Motor neuron (in vitro differentiated cells): ENCODE measurements at regions not wholly inside any gene's neighbourhood (a gene's known extent, or its start where the extent isn't known, plus 50 kb on each side); places are given as distances from the start of the nearest gene placed in this dataset.
"Not testable (repeated sequence)": the region's sequence is repeated elsewhere in the genome, so short reads cannot be mapped to it uniquely, and the experiment has no call there.

Experiments
- ATAC-seq, 8 experiments: fragments of 200-7000 bp; cut with Tn5 transposase; replicated peaks in 6 of 8; 2 replicates each; pipeline ENCODE4 v1.8.0; 2021; ENCODE audit warnings: mild to moderate bottlenecking in 8 of 8, moderate library complexity in 8 of 8
- H3K27ac ChIP-seq, 2 donors: fragments of 250-450 bp; sonication (Bioruptor Pico); 2 replicates each; pipeline ENCODE4 v1.9.0; 2021; ENCODE audit warnings: antibody characterized with exemption in 2 of 2, mild to moderate bottlenecking in 2 of 2, moderate library complexity in 1 of 2
- H3K4me1 ChIP-seq, 2 donors: fragments of 250-450 bp; sonication (Bioruptor Pico); replicated peaks in 1 of 2; 2 replicates each; pipeline ENCODE4 v1.6.1; 2021; ENCODE audit warnings: antibody characterized with exemption in 2 of 2, mild to moderate bottlenecking in 2 of 2, moderate library complexity in 1 of 2
- H3K4me3 ChIP-seq, 5 donors: fragments of 250-450 bp; sonication (Bioruptor Pico); 2 replicates each; pipeline ENCODE4 v1.9.0; 2021; ENCODE audit warnings: antibody characterized with exemption in 5 of 5, mild to moderate bottlenecking in 5 of 5, moderate library complexity in 4 of 5
- WGBS, 10 experiments: fragments of 450-650 bp; shearing (Covaris generic); methylation state at CpG; one replicate each; pipeline ENCODE4 v1.0.0; 2022; 5-methylcytosine and 5-hydroxymethylcytosine counted together
- in situ Hi-C, 9 experiments: fragments of 400-800 bp; cut with MboI; loops; one replicate each; pipeline ENCODE4 v1.15.0; 2021; ENCODE audit warnings: low sequenced_read_pairs in 9 of 9, low pct_unique_long_range_greater_than_20kb in 2 of 9; ENCODE audit not compliant: unreplicated experiment in 9 of 9

- in situ Hi-C loops, result loop anchor here in 2 of 9 experiments (25.0 kb wide), 1 partner anchor 633 kb away; no protein-coding TSS in a partner anchor
- Histone ChIP-seq H3K4me1 (peaks cover 12 to 13% of the 10 kb centered on the region in 2 donors), H3K4me3 (no peak overlapping the region), H3K27ac (no peak overlapping the region)
- ATAC-seq, result no peak
These were observed 149.1 kb upstream of the TRPM3 start for GRCh38 chr9:71270554-71270953.

- ATAC-seq, result no peak
- in situ Hi-C loops, result loop anchor here in 2 of 9 experiments (25.0 kb wide), 1 partner anchor 633 kb away; no protein-coding TSS in a partner anchor
- Histone ChIP-seq H3K27ac (no peak overlapping the region), H3K4me1 (peaks cover 12 to 13% of the 10 kb centered on the region in 2 donors), H3K4me3 (no peak overlapping the region)
- WGBS, 10 experiments, result 10 to 92% (median 67%) methylated on average over 1 to 4 of the region's 4 CpGs; no CpG with 5 or more reads in 1 of the 10 experiments
These were observed 148.4 kb upstream of the TRPM3 start for GRCh38 chr9:71269859-71270258.

GRCh38 chr9:71268871-71269635 is 147.6 kb upstream of the TRPM3 start:
- H3K4me3 ChIP-seq, result no peak overlapping the region
- peaks cover 12 to 13% of the 10 kb centered on the region in 2 donors for H3K4me1 ChIP-seq
- WGBS, 10 experiments, result 12 to 80% (median 46%) methylated on average over 2 to 5 of the region's 5 CpGs
- in situ Hi-C loops, result loop anchor here in 2 of 9 experiments (25.0 kb wide), 1 partner anchor 632 kb away; no protein-coding TSS in a partner anchor
- peak in 3 of 8 experiments; percentile 29 to 34 (median 30) for ATAC-seq
- H3K27ac ChIP-seq, result no peak overlapping the region

- no peak for ATAC-seq
- Histone ChIP-seq H3K27ac (no peak overlapping the region), H3K4me3 (no peak overlapping the region), H3K4me1 (peaks cover 0 to under 1% of the 10 kb centered on the region in 2 donors)
- in situ Hi-C loops, result loop anchor here in 2 of 9 experiments (25.0 kb wide), 1 partner anchor 626 kb away; no protein-coding TSS in a partner anchor
These were observed 142.0 kb upstream of the TRPM3 start for GRCh38 chr9:71263451-71263850.

GRCh38 chr9:71260419-71260818 is 139.0 kb upstream of the TRPM3 start:
- H3K4me1 ChIP-seq, ATAC-seq, H3K4me3 ChIP-seq, H3K27ac ChIP-seq: not testable (repeated sequence)
- in situ Hi-C loops, result loop anchor here in 2 of 9 experiments (25.0 kb wide), 1 partner anchor 623 kb away; no protein-coding TSS in a partner anchor
- 0 to 100% (median 83%) methylated on average over 1 to 2 of the region's 2 CpGs for WGBS, 10 experiments

- no peak for ATAC-seq
- Histone ChIP-seq H3K27ac (no peak overlapping the region), H3K4me1 (peaks cover 0 to 2% of the 10 kb centered on the region in 2 donors), H3K4me3 (no peak overlapping the region)
- in situ Hi-C loops, result loop anchor here in 3 of 9 experiments (10.0 to 25.0 kb wide), 2 partner anchors 610 to 617 kb away; no protein-coding TSS in a partner anchor
These were observed 133.3 kb upstream of the TRPM3 start for GRCh38 chr9:71254592-71255277.

- H3K4me1 ChIP-seq, result peaks cover 0 to 6% of the 10 kb centered on the region in 2 donors
- WGBS, 10 experiments, result 0 to 100% (median 86%) methylated on average over 1 of the region's 1 CpG; no CpG with 5 or more reads in 5 of the 10 experiments
- ATAC-seq, result no peak
- H3K27ac ChIP-seq, result no peak overlapping the region
- in situ Hi-C loops, result loop anchor here in 3 of 9 experiments (10.0 to 25.0 kb wide), 2 partner anchors 608 to 616 kb away; no protein-coding TSS in a partner anchor
- no peak overlapping the region for H3K4me3 ChIP-seq
These were observed 131.6 kb upstream of the TRPM3 start for GRCh38 chr9:71253011-71253410.

GRCh38 chr9:71250581-71250980 is 129.2 kb upstream of the TRPM3 start:
- H3K27ac ChIP-seq, result no peak overlapping the region
- WGBS, 10 experiments, result 7 to 57% (median 31%) methylated on average over 1 to 4 of the region's 4 CpGs
- ATAC-seq, result no peak
- in situ Hi-C loops, result loop anchor here in 3 of 9 experiments (10.0 to 25.0 kb wide), 2 partner anchors 606 to 613 kb away; no protein-coding TSS in a partner anchor
- H3K4me3 ChIP-seq, result no peak overlapping the region
- H3K4me1 ChIP-seq, result peaks cover 0 to 6% of the 10 kb centered on the region in 2 donors

GRCh38 chr9:71249729-71250317 is 128.4 kb upstream of the TRPM3 start:
- in situ Hi-C loops, result loop anchor here in 8 of 9 experiments (10.0 to 25.0 kb wide), 4 partner anchors 313 to 613 kb away; no protein-coding TSS in a partner anchor
- WGBS, 10 experiments, result 0 to 33% (median 19%) methylated on average over 3 to 5 of the region's 5 CpGs; no CpG with 5 or more reads in 1 of the 10 experiments
- H3K4me3 ChIP-seq, result no peak overlapping the region
- no peak overlapping the region for H3K27ac ChIP-seq
- peak; percentile 62 to 88 (median 77) for ATAC-seq
- peaks cover 0 to 7% of the 10 kb centered on the region in 2 donors for H3K4me1 ChIP-seq

- ATAC-seq, result no peak
- in situ Hi-C loops, result loop anchor here in 6 of 9 experiments (10.0 to 25.0 kb wide), 3 partner anchors 308 to 608 kb away; no protein-coding TSS in a partner anchor
- Histone ChIP-seq H3K4me3 (no peak overlapping the region), H3K4me1 (peaks cover 0 to 7% of the 10 kb centered on the region in 2 donors), H3K27ac (no peak overlapping the region)
These were observed 124.2 kb upstream of the TRPM3 start for GRCh38 chr9:71245651-71246050.

GRCh38 chr9:71243951-71244350 is 122.5 kb upstream of the TRPM3 start:
- H3K4me3 ChIP-seq, result no peak overlapping the region
- ATAC-seq, result no peak
- 0 to 80% (median 46%) methylated on average over 1 to 4 of the region's 5 CpGs; no CpG with 5 or more reads in 4 of the 10 experiments for WGBS, 10 experiments
- in situ Hi-C loops, result loop anchor here in 6 of 9 experiments (10.0 to 25.0 kb wide), 3 partner anchors 307 to 607 kb away; no protein-coding TSS in a partner anchor
- no peak overlapping the region for H3K27ac ChIP-seq
- peaks cover 0 to 2% of the 10 kb centered on the region in 2 donors for H3K4me1 ChIP-seq

- Histone ChIP-seq H3K4me3 (no peak overlapping the region), H3K4me1 (peaks cover 0 to 2% of the 10 kb centered on the region in 2 donors), H3K27ac (no peak overlapping the region)
- 40 to 100% (median 94%) methylated on average over 1 to 6 of the region's 6 CpGs; no CpG with 5 or more reads in 1 of the 10 experiments for WGBS, 10 experiments
- in situ Hi-C loops, result loop anchor here in 6 of 9 experiments (10.0 to 25.0 kb wide), 3 partner anchors 305 to 605 kb away; no protein-coding TSS in a partner anchor
- ATAC-seq, result no peak
These were observed 120.7 kb upstream of the TRPM3 start for GRCh38 chr9:71242081-71242480.
